Thoracic aorta (tissue), 2 donors: ENCODE measurements at regions not wholly inside any gene's neighbourhood (a gene's known extent, or its start where the extent isn't known, plus 50 kb on each side); places are given as distances from the start of the nearest gene placed in this dataset.
"Not testable (repeated sequence)": the region's sequence is repeated elsewhere in the genome, so short reads cannot be mapped to it uniquely, and the experiment has no call there.

Experiments
- ATAC-seq: fragments of 150-250 bp; one replicate; pipeline ENCODE4 v1.8.0; 2017; ENCODE audit warnings: low read depth; ENCODE audit not compliant: insufficient number of reproducible peaks, low FRiP score
- DNase-seq: peaks from one replicate; pipeline ENCODE4 v3.0.0-alpha.2; 2020; ENCODE audit warnings: low spot score
- H3K27ac ChIP-seq, 2 donors: fragments of 200-600 bp; sonication (generic); 1 replicate in 1 of 2; 2 replicates in 1 of 2; pipeline ENCODE4 v1.5.1; 2016; ENCODE audit warnings: mild to moderate bottlenecking in 2 of 2, moderate library complexity in 2 of 2
- H3K27me3 ChIP-seq: fragments of 200-600 bp; sonication (generic); replicated peaks from 2 replicates; pipeline ENCODE4 v1.6.0; 2016; ENCODE audit warnings: mild to moderate bottlenecking; ENCODE audit not compliant: insufficient read depth
- H3K36me3 ChIP-seq: fragments of 200-600 bp; sonication (generic); one replicate; pipeline ENCODE4 v1.5.1; 2016
- H3K4me1 ChIP-seq, 2 donors: fragments of 200-600 bp; sonication (generic); 1 replicate in 1 of 2; 2 replicates in 1 of 2; pipeline versions ENCODE4 v1.5.1 to v1.6.0; 2016; ENCODE audit warnings: low read depth in 2 of 2, mild to moderate bottlenecking in 1 of 2; ENCODE audit not compliant: control insufficient read depth in 1 of 2
- H3K4me3 ChIP-seq: fragments of 200-600 bp; sonication (generic); 2 replicates; pipeline ENCODE4 v1.5.1; 2016; ENCODE audit warnings: mild to moderate bottlenecking
- H3K9me3 ChIP-seq: fragments of 200-600 bp; sonication (generic); 2 replicates; pipeline ENCODE4 v1.5.1; 2016
- TF ChIP-seq, protein P1 (sequence below): fragments of 200-600 bp; sonication (generic); IDR thresholded peaks from one replicate; pipeline ENCODE4 v1.5.1; 2019; ENCODE audit warnings: antibody characterized with exemption

DNA sequence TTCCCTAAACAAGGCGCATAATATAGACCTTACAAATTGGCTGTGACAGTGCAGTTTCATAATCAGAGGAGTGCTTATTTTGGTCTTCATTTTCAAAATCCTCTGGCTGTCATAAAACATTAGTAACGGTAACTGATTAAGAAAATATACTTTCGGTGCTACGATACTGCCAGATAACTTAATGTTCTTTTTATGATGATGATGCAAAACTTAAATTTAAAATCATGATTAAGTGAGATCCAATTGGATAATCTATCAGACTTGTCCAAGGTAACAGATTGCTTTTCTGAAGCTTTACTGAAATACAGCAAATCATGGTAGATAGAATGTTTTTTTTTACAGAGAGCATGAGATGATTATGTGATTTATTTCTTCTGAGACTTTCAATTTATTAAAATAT is 364.2 kb upstream of the CNTN3 start:
- TF ChIP-seq, protein P1, sequence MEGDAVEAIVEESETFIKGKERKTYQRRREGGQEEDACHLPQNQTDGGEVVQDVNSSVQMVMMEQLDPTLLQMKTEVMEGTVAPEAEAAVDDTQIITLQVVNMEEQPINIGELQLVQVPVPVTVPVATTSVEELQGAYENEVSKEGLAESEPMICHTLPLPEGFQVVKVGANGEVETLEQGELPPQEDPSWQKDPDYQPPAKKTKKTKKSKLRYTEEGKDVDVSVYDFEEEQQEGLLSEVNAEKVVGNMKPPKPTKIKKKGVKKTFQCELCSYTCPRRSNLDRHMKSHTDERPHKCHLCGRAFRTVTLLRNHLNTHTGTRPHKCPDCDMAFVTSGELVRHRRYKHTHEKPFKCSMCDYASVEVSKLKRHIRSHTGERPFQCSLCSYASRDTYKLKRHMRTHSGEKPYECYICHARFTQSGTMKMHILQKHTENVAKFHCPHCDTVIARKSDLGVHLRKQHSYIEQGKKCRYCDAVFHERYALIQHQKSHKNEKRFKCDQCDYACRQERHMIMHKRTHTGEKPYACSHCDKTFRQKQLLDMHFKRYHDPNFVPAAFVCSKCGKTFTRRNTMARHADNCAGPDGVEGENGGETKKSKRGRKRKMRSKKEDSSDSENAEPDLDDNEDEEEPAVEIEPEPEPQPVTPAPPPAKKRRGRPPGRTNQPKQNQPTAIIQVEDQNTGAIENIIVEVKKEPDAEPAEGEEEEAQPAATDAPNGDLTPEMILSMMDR = no peak

DNA sequence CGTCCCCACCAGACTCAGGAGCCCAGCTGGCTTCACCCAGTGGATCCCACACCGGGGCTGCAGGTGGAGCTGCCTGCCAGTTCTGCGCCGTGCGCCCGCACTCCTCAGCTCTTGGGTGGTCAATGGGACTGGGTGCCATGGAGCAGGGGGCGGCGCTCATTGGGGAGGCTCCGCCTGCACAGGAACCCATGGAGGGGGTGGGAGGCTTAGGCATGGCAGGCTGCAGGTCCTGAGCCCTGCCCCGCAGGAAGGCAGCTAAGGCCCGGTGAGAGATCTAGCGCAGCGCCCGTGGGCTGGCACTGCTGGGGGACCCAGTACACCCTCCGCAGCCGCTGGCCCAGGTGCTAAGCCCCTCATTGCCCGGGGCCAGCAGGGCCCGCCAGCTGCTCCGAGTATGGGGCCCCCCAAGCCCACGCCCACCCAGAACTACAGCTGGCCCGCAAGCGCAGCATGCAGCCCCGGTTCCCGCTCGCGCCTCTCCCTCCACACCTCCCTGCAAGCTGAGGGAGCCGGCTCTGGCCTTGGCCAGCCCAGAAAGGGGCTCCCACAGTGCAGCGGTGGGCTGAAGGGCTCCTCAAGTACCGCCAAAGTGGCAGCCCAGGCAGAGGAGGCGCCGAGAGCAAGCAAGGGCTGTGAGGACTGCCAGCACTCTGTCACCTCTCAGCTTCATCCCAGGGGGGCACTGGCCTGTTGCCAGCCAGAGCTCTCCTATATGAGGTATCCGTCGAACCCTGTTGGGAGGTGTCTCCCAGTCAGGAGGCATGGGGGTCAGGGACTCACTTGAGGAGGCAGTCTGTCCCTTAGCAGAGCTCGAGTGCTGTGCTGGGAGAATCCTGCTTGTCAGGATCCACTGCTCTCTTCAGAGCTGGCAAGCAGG is 370.8 kb upstream of the CNTN3 start:
- not testable (repeated sequence) for H3K27me3 ChIP-seq

More for the DNA sequence above, 364.2 kb upstream of the CNTN3 start:
- no peak for ATAC-seq
- Histone ChIP-seq H3K36me3 (no peaks in the 10 kb centered on the region), H3K27ac (no peak overlapping the region), H3K27me3 (no peaks in the 10 kb centered on the region), H3K4me3 (no peak overlapping the region), H3K9me3 (no peaks in the 10 kb centered on the region), H3K4me1 (no peaks in the 10 kb centered on the region)
- no peak for DNase-seq

DNA sequence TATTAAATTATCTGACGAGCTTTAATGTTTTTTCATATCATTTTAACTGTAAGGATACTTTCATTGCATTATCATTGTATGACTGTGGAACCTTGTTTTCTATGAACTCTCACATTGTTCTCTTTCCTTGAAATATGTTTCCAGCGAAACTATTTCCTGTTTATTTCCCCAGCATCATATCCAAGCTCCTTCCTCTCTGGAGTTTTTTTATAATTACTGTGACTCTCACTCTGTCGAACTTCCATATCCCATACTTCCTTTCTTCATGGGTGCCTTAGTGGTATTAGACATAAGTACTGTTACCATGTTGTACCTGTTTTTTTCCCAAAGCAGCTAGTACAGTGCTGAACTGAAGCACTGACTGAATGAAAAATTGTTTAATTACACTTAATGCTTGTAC is 373.6 kb upstream of the CNTN3 start:
- TF ChIP-seq, protein P1 = no peak
- no peaks in the 10 kb centered on the region for H3K4me1 ChIP-seq
- H3K27ac ChIP-seq = no peak overlapping the region
- no peaks in the 10 kb centered on the region for H3K9me3 ChIP-seq
- no peaks in the 10 kb centered on the region for H3K36me3 ChIP-seq
- DNase-seq (no peak), ATAC-seq (no peak)
- H3K27me3 ChIP-seq = no peaks in the 10 kb centered on the region
- H3K4me3 ChIP-seq = no peak overlapping the region

More for the DNA sequence above, 370.8 kb upstream of the CNTN3 start:
- H3K36me3 ChIP-seq, ATAC-seq, DNase-seq, H3K4me1 ChIP-seq, H3K27ac ChIP-seq, H3K4me3 ChIP-seq, H3K9me3 ChIP-seq: not testable (repeated sequence)

DNA sequence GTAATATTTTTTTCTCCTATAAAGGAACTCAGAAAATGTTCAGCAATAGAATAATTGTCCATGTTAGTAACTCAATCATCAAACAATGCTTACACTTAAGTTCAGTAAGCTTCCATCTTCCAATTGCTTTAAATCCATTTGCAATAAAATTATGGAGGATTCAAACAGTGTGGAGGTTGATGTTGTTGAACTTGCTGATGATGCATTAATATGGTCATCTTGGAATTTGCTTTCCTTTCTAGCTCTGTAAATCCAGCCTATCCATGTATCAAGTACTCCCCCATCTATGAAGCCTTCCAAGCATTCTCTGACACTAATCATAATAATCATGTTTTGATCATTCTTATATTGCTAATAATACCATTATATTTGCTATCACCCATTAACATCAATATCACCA is 378.4 kb upstream of the CNTN3 start:
- ATAC-seq (no peak), DNase-seq (no peak)
- H3K27me3 ChIP-seq = no peaks in the 10 kb centered on the region

DNA sequence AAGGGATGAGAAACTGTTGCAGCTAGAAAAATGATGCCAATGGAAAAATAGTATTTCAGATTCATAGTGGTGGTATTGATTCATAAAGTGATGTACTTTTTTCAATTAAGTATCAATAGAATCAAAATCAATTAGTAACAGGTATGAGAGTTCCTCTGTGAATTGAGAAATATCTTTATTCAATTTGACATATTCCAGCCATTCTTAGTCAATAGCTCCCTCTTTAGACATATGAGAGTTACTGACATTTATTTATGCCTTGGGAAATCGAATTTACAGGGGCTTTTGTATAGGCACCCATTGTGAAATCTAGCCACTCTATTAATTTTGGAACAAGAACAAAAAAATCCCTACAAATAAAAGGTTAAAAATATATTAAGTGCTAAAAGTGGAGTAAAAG is 386.9 kb upstream of the CNTN3 start:
- no peak for DNase-seq
- no peaks in the 10 kb centered on the region for H3K27me3 ChIP-seq
- no peaks in the 10 kb centered on the region for H3K36me3 ChIP-seq
- no peaks in the 10 kb centered on the region for H3K4me1 ChIP-seq
- TF ChIP-seq, protein P1 = no peak
- ATAC-seq = no peak
- no peaks in the 10 kb centered on the region for H3K9me3 ChIP-seq
- H3K27ac ChIP-seq = no peak overlapping the region
- H3K4me3 ChIP-seq = no peak overlapping the region

More for the DNA sequence above, 378.4 kb upstream of the CNTN3 start:
- Histone ChIP-seq H3K9me3 (no peaks in the 10 kb centered on the region), H3K4me3 (no peak overlapping the region), H3K27ac (no peak overlapping the region), H3K36me3 (no peaks in the 10 kb centered on the region), H3K4me1 (no peaks in the 10 kb centered on the region)
- TF ChIP-seq, protein P1 = no peak
